ENCODE measurements at regions not wholly inside any gene's neighbourhood (a gene's known extent, or its start where the extent isn't known, plus 50 kb on each side); places are given as distances from the start of the nearest gene placed in this dataset.

DNA sequence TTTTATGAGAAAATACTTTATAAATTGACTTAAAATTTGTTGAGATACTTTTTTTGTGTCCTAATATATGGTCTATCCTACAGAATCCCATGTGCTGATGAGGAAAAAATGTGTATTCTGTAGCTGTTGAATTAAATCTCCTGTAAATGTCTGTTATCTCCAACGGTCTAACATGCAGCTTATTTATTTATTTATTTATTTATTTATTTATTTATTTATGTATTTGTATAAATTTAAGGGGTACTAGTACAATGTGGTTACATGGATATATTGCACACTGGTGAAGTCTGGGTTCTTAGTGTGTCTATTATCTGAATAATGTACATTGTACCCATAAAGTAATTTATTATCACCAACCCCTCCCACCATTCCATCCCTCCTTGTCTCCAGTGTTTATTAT, 315.5 kb downstream of the TENT5A start:
- intact Hi-C loops (cut with DNase I), result no loop called here
- no peak for DNase-seq
- Histone ChIP-seq H3K4me1 (no peaks in the 10 kb centered on the region), H3K27ac (no peak overlapping the region), H3K4me3 (no peak overlapping the region), H3K36me3 (no peaks in the 10 kb centered on the region), H3K9me3 (no peaks in the 10 kb centered on the region), H3K9ac (ENCODE audit: low read depth in 2 of 2, low read length in 2 of 2) (no peak overlapping the region), H3K27me3 (no peaks in the 10 kb centered on the region)
- TF ChIP-seq, protein P1, sequence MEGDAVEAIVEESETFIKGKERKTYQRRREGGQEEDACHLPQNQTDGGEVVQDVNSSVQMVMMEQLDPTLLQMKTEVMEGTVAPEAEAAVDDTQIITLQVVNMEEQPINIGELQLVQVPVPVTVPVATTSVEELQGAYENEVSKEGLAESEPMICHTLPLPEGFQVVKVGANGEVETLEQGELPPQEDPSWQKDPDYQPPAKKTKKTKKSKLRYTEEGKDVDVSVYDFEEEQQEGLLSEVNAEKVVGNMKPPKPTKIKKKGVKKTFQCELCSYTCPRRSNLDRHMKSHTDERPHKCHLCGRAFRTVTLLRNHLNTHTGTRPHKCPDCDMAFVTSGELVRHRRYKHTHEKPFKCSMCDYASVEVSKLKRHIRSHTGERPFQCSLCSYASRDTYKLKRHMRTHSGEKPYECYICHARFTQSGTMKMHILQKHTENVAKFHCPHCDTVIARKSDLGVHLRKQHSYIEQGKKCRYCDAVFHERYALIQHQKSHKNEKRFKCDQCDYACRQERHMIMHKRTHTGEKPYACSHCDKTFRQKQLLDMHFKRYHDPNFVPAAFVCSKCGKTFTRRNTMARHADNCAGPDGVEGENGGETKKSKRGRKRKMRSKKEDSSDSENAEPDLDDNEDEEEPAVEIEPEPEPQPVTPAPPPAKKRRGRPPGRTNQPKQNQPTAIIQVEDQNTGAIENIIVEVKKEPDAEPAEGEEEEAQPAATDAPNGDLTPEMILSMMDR (IDR thresholded peaks at IDR 0.05), result no peak

DNA sequence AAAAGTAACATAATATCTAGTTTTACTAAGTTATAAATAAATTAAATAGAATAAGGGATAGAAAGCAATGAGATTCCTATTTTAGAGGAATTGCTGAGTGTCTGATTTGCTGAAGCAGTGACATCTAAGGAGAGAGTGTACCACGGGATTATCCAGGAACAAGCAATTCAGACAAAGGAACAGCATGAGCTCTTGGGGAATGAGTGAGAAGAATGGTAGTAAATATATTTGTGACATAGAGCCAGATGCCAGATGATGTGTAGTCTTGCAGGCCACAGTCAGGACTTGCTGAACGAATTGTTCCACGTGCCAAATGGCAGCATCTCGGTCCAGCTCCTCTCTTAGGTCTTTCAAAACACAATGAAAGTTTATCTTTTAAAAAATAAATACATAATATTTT, 339.2 kb downstream of the TENT5A start:
- TF ChIP-seq, protein P1 (IDR thresholded peaks at IDR 0.05), result no peak
- H3K9me3 ChIP-seq, result no peaks in the 10 kb centered on the region
- intact Hi-C loops (cut with DNase I), result no loop called here
- H3K4me3 ChIP-seq, result no peak overlapping the region
- no peaks in the 10 kb centered on the region for H3K36me3 ChIP-seq
- no peaks in the 10 kb centered on the region for H3K4me1 ChIP-seq
- no peak for DNase-seq
- no peak overlapping the region for H3K9ac ChIP-seq (ENCODE audit: low read depth in 2 of 2, low read length in 2 of 2)
- no peaks in the 10 kb centered on the region for H3K27me3 ChIP-seq
- H3K27ac ChIP-seq, result no peak overlapping the region

DNA sequence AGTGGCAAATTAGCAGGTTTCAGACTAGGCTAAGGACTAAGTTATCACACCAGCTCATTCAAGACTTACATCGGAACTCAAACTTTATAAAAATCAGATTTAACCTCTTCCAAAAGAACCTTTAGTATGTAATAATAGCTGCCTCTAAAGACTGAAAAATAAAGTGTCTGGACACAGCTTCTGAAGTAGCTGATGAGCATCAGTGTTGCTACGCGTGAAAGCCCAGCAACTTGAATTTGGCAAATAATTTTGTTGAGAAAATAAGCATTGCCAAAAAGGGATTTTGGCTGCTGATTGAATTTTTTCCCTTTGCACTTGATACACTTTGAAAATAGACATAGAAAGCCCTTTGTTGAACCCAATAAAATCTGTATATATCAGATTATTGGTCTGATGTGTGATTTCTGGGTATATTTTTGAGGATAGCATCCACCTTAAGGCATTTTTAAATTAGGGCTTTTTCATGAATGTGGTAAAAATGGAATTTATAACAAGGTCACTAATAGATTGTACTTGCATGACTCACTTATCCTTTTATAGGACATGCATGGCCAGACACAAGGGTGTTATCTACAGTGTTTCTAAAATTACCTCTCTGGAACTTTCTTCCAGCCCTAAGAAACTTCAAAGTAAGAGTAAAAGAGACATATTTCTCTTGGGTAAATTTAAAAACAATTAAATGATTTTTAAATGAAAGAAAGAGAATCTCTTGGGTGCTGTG, 350.4 kb downstream of the TENT5A start:
- Histone ChIP-seq H3K27me3 (no peaks in the 10 kb centered on the region), H3K4me1 (no peaks in the 10 kb centered on the region), H3K4me3 (no peak overlapping the region), H3K36me3 (no peaks in the 10 kb centered on the region), H3K9me3 (no peaks in the 10 kb centered on the region), H3K27ac (no peak overlapping the region), H3K9ac (ENCODE audit: low read depth in 2 of 2, low read length in 2 of 2) (no peak overlapping the region)
- no peak for DNase-seq
- TF ChIP-seq, protein P1 (IDR thresholded peaks at IDR 0.05), result no peak
- intact Hi-C loops (cut with DNase I), result no loop called here

DNA sequence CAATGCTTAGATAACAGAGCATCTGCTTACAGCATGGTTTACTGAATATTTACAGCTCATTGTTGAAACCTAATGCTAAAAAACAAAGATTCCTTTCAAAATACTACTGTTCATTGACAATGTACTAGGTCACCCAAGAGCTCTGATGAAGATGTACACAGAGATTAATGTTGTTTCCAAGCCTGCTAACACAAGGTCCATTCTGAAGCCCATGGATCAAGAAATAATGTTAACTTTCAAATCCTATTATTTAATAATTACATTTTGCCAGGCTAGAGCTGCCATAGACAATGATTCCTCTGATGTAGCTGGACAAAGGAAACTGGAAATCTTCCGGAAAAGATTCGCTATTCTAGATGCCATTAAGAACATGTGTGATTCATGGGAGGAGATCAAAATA, 355.6 kb downstream of the TENT5A start:
- Histone ChIP-seq H3K9me3 (no peaks in the 10 kb centered on the region), H3K27me3 (no peaks in the 10 kb centered on the region), H3K4me3 (no peak overlapping the region), H3K9ac (ENCODE audit: low read depth in 2 of 2, low read length in 2 of 2) (no peak overlapping the region), H3K4me1 (no peaks in the 10 kb centered on the region), H3K36me3 (no peaks in the 10 kb centered on the region), H3K27ac (no peak overlapping the region)
- DNase-seq, result no peak
- intact Hi-C loops (cut with DNase I), result no loop called here
- TF ChIP-seq, protein P1 (IDR thresholded peaks at IDR 0.05), result no peak

DNA sequence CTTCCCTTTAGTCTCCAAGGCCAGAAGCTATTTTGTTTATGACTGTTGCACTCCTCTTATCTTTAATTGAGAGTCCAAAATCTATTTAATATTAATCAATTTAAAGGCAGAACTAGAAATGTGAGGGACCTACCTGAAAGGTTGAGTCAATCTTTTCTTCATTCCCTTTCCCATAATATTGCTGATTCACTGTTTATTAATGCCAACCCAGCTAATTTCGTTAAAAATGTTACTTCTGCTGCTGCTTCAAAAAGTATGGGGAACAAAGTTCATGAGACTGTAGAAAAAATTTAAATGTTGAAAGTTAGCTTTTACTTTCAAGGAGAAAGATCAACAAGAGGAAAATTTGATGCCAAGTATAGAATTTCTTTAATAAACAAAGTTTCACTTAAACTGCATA, 365.3 kb downstream of the TENT5A start:
- H3K9me3 ChIP-seq, result no peaks in the 10 kb centered on the region
- intact Hi-C loops (cut with DNase I), result no loop called here
- H3K27me3 ChIP-seq, result no peaks in the 10 kb centered on the region
- H3K36me3 ChIP-seq, result no peaks in the 10 kb centered on the region
- no peaks in the 10 kb centered on the region for H3K4me1 ChIP-seq
- DNase-seq, result no peak
- no peak overlapping the region for H3K27ac ChIP-seq
- H3K4me3 ChIP-seq, result no peak overlapping the region
- no peak overlapping the region for H3K9ac ChIP-seq (ENCODE audit: low read depth in 2 of 2, low read length in 2 of 2)
- TF ChIP-seq, protein P1 (IDR thresholded peaks at IDR 0.05), result no peak
